ENCODE measurements at regions not wholly inside any gene's neighbourhood (a gene's known extent, or its start where the extent isn't known, plus 50 kb on each side); places are given as distances from the start of the nearest gene placed in this dataset.
"Not testable (repeated sequence)": the region's sequence is repeated elsewhere in the genome, so short reads cannot be mapped to it uniquely, and the experiment has no call there.

DNA sequence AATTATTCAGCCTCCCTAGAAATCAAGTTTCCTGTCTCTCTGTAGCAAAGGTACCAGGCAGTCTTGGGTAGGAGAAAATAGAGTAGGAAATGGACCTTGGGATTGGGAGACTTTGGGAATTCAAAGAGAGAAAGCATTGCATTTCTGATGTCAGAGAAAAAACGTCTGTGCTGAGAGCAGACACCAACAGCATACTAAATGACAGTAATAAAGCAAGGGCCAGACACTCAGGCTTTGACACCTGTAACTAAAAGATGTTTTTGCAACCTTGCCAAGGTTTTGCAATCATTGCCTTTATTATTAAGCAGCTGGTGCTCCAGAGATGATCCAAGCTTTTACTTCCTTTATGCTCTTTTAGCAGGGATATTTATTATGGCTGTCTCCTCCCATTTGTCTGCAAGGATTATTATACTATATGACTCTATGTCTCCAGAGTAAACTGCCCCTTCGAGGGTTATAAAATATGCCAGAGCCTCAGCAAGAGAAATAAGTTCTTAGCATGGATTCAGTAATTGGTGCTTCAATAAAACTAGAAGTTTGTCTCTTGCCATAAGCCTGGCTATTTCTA is 85.2 kb upstream of the GRAMD1B start:
- intact Hi-C loops (cut with DNase I), result no loop called here
- no peak for DNase-seq

GRCh38 chr11:123344188-123344587 is 85.9 kb upstream of the GRAMD1B start:
- intact Hi-C loops (cut with DNase I); DNase-seq: not testable (repeated sequence)

- intact Hi-C loops (cut with DNase I), result no loop called here
These were observed 90.9 kb upstream of the GRAMD1B start for GRCh38 chr11:123338997-123339752.

DNA sequence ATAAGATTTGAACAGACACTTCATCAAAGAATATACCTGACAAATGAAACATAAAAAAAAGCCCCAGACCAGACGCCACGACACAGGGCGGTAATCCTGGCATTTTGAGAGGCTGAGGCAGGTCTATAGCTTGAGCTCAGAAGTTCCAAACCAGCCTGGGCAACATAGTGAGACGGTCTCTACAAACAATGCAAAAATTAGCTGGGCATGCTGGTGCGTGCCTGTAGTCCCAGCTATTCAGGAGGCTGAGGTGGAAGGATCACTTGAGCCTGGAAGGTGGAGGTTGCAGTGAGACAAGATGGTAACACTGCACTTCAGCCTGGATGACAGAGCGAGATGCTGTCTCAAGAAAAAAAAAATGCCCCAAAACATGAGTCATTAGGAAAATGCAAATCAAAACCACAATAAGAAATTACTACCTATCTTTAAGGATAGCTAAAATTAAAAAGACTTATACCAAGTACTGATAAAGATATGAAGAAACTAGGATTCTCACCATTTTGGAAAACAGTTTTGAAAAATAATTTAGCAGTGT is 91.7 kb upstream of the GRAMD1B start:
- intact Hi-C loops (cut with DNase I), result no loop called here
- DNase-seq, result no peak

More at GRCh38 chr11:123338997-123339752, 90.9 kb upstream of the GRAMD1B start:
- DNase-seq, result no peak

DNA sequence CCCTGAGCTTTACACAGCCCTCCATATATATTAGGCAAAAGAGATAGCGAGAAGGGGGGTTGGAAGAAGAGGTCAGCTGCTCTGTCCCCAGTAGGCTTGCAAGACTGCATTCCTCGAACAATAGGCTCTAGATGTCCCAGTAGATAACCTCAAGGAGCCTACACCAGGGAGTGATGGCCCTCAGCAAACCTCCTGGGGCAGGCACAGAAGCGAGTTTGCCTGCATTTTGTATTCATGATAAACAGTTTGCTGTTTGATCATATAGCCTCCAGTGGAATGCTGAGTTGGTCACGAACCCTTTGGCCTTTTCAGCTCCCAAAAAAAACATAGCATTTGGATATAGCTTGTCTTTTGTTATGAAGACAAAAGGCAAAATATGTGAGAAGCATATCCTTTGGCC is 95.1 kb upstream of the GRAMD1B start:
- intact Hi-C loops (cut with DNase I), result no loop called here
- DNase-seq, result no peak

DNA sequence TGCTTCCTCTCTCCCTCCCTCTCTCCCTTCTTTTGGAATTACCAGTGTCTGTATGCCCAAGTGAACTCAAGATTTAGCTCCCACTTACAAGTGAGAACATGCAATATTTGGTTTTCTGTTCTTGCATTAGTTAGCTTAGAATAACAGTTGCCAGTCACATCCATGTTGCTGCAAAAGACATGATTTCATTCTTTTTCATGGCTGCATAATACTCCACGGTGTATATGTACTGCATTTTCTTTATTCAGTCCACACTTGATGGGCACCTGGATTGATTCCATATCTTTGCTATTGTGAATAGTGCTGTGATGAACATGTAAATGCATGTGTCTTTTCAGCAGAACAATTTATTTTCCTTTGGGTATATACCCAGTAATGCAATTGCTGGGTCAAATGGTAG is 97.5 kb upstream of the GRAMD1B start:
- intact Hi-C loops (cut with DNase I), result not testable (repeated sequence)

DNA sequence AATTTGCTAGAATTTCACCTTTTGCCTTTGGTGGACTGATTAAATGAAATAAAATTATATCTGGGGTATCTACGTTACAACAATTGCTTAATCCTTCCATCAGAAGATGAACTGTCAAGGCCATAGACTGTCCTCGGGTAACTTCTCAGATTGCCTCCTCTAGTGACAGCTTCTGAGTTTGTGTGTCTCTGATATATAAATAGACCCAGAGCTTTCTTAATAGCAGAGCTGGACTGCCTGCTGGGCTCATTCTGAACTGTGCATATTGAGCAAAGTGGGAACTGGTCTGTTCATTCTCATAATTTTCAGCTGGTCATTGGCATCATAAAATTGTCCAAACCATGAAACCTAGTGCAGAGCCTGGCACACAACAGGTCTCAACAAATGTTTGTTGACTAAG is 99.1 kb upstream of the GRAMD1B start:
- intact Hi-C loops (cut with DNase I), result no loop called here

More for the DNA sequence above, 97.5 kb upstream of the GRAMD1B start:
- not testable (repeated sequence) for DNase-seq

DNA sequence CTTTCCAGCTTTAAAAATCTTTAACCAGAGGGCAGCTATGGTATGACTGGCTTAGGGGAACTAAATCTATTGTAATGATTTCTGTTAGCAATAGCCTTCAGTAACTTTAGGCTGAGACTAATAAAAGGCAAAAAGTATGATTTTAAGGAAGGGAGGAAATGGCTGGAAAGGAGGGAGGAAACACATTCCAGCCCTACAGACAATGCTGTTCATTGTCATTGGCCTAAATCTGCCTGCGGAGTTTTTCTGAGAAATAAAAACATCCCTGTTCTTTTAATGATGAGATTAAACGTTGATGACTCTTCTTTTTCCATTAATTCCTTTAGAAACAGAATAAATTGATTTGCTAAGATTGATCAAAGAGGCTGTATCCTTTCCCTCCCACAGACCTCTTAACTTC is 99.6 kb upstream of the GRAMD1B start:
- intact Hi-C loops (cut with DNase I), result no loop called here
- DNase-seq, result no peak

More for the DNA sequence above, 99.1 kb upstream of the GRAMD1B start:
- DNase-seq, result no peak

DNA sequence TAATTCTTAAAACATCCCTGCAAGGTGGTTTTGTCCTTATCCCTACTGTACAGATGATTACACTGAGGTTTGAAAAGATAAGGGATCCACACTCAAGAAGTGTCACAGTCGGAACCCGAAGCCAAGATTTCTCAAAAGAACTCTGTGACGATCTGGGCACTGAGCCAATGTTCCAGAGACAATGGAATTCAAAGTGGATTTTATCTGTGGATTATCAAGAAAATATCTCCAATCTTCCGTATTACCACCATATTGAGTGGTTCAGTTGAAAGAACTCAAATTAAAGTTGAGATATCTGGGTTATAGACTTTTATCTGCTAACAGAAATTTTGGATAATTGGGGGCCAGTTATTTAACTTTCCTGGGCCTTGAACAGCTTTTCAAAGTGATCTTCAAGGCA is 100.0 kb upstream of the GRAMD1B start:
- no peak for DNase-seq
- intact Hi-C loops (cut with DNase I), result no loop called here

DNA sequence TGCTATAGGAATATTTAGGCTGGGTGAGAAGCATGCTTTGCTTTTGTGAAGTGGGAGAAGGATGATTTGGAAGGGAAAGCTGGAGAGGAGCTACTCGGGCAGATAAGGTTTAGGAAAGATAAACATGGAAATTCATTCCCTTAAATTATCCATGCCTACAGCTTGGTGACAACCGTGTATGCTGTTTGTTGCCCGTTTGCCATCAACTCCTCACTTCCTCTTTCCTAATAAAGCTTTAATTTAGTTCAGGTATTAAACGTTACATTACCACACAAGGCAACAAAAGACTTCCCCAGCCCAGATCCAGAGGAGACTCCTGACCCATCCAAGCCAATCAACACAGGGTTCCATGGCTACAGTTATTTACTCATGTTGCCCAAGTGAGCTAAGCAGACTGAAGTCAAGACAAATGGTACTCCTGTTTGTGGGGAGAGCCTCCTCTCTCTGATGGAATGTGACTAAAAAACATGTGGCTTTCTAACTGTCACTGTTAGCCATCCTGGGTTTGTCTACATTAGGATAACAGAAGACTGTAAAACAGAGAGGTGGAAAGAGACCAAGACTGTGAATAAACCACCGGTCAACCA is 101.7 kb upstream of the GRAMD1B start:
- intact Hi-C loops (cut with DNase I), result no loop called here
- no peak for DNase-seq

DNA sequence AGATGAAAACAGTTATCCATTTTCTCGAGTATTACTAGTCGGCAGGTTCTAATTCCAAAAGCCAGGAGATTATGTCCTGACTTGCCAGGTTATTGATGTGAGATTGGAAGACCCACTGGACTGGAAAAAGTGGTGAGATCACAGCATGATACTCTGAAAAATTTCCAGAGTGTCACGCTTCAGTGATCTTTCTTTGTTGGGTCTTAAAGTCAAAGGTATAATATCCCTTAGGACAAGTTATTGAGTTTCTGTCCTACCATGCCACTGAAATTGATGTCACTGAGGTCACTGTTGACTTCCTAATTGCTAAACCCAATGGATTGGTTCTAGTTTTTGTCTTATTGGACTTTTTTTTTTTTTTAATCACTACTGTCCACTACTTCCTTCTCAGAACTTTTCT is 104.5 kb upstream of the GRAMD1B start:
- intact Hi-C loops (cut with DNase I), result no loop called here
- no peak for DNase-seq

DNA sequence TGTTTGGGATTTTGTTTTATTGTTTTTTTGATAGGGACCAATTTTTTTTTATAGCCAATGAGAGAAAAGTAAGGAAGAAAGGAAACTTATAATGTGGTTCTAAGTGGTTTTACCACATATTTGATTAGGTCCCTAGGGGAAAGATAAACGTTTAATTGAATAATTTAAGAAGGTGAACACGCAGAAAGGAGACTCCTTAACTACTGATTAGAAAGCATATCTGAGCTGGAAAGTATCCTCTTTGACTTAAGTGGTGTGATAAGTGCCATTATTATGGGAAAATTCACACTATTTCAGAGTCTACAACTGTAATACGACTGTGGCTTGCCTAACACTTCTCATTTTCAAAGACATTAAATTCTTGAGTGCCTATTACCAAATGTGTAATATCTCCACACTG is 106.5 kb upstream of the GRAMD1B start:
- no peak for DNase-seq
- intact Hi-C loops (cut with DNase I), result no loop called here

GRCh38 chr11:123321636-123322035 is 108.4 kb upstream of the GRAMD1B start:
- DNase-seq, result no peak
- intact Hi-C loops (cut with DNase I), result no loop called here

- intact Hi-C loops (cut with DNase I), result no loop called here
These were observed 111.4 kb upstream of the GRAMD1B start for GRCh38 chr11:123318623-123319022.

GRCh38 chr11:123318132-123318531 is 111.9 kb upstream of the GRAMD1B start:
- intact Hi-C loops (cut with DNase I); DNase-seq: not testable (repeated sequence)

More at GRCh38 chr11:123318623-123319022, 111.4 kb upstream of the GRAMD1B start:
- DNase-seq, result no peak

- DNase-seq, result no peak
- intact Hi-C loops (cut with DNase I), result no loop called here
These were observed 114.1 kb upstream of the GRAMD1B start for GRCh38 chr11:123316003-123316402.

DNA sequence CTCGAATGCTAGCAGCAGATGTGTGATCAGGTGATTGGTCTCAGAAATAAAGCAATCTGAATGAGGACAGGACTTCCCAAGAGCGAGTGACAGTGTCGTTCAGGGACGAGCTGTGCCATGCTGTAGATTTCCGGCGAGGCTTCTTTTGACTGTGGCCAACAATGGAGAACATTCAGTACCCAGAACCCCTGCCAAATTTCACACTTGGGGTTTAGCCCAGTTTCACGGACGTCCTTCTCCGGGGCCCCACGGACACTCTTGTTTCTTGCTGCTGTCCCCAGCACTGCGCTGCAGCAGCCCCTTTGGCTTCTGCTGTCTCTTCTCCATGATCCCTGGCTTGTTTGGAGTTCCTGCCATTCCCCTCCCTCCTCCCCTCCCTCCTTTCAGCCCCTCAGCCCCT is 115.1 kb upstream of the GRAMD1B start:
- DNase-seq, result peak in 3 of 10 donors; percentile 6 to 70 (median 32)
- intact Hi-C loops (cut with DNase I), result no loop called here

- DNase-seq, result peak in 1 of 10 donors; percentile 12
- intact Hi-C loops (cut with DNase I), result no loop called here
These were observed 116.8 kb upstream of the GRAMD1B start for GRCh38 chr11:123313262-123313661.

DNA sequence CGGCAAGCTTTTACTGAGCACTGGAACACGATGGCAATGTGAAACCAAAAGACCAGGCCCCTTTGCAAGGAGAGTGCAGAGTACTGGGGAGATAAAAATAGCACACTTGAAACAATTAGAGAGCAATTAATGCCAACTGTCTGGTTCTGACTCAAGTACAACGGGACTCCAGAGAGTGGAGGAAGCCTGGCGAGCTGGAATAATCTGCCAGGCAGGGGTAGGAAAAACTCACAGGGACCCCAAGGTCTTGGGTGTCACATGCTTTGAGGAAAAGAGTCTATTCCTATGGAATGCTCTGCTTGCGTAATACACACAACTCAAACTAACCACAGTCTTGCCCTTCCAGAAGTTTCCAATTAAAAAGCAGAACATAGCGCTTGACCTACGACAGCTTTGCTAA is 113.0 kb upstream of the CLMP start:
- intact Hi-C loops (cut with DNase I), result no loop called here
- DNase-seq, result no peak

GRCh38 chr11:123307276-123307675 is 112.2 kb upstream of the CLMP start:
- intact Hi-C loops (cut with DNase I), result no loop called here
- DNase-seq, result no peak

DNA sequence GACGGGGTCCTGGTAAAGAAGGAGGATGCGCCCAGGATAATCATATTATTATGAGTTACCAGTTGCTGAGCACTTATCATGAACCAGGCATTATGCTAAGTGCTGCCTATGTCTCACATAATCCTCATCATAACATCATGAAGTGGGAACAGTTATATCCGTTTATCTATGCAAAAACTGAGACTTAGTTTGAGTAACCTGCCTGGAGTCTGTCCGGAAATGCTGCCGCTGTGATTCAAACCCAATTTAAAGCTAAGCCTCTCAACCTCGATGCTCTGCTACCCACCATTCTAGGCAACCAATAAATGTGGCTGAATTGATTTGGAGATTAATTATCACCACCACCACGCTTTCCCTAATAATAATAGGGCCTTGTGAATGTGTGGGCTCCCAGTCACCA is 111.5 kb upstream of the CLMP start:
- no peak for DNase-seq
- intact Hi-C loops (cut with DNase I), result no loop called here

Data from posterior cingulate gyrus (tissue), 11 donors.